ENCODE measurements at regions not wholly inside any gene's neighbourhood (a gene's known extent, or its start where the extent isn't known, plus 50 kb on each side); places are given as distances from the start of the nearest gene placed in this dataset.

DNA sequence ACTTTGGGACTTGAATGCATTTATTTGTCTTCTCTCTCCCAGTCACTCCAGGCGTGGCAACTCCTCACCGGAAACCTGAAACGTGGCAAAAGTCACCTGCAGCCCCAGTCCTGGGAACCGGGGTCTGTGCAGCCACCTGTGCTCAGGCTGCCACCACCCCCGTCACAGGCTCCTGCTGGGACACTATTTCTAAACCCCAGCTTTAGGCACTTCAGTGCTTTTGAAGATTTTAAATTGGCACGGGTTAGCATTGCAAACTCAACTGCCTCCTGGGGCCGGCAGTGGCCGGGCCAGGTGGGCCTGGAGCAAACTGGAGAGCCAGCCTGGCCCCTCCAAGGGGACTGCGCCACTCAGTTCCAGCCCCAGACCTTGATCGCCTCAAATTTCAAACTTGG is 146.7 kb upstream of the IQSEC1 start:
- no peak overlapping the region for H3K27ac ChIP-seq (ENCODE audit: low read depth, low read length)
- peaks cover 0 to 2% (median 0%) of the 10 kb centered on the region in 5 donors for H3K27me3 ChIP-seq (ENCODE audit: control insufficient read depth in 5 of 5, insufficient read depth in 4 of 5, low read length in 5 of 5)
- no peak overlapping the region for H3K9ac ChIP-seq (ENCODE audit: low read length in 5 of 5)
- no peaks in the 10 kb centered on the region for H3K9me3 ChIP-seq (ENCODE audit: control insufficient read depth in 5 of 5, low read length in 5 of 5)
- no peak overlapping the region for H3K4me3 ChIP-seq (ENCODE audit: low read depth in 1 of 5, low read length in 5 of 5)
- no peaks in the 10 kb centered on the region for H3K36me3 ChIP-seq (ENCODE audit: control insufficient read depth in 5 of 5, insufficient read depth in 5 of 5, low read length in 5 of 5)
- peaks cover 2 to 19% (median 15%) of the 10 kb centered on the region in 5 donors for H3K4me1 ChIP-seq (ENCODE audit: control insufficient read depth in 5 of 5, insufficient read depth in 5 of 5, low read length in 5 of 5)

DNA sequence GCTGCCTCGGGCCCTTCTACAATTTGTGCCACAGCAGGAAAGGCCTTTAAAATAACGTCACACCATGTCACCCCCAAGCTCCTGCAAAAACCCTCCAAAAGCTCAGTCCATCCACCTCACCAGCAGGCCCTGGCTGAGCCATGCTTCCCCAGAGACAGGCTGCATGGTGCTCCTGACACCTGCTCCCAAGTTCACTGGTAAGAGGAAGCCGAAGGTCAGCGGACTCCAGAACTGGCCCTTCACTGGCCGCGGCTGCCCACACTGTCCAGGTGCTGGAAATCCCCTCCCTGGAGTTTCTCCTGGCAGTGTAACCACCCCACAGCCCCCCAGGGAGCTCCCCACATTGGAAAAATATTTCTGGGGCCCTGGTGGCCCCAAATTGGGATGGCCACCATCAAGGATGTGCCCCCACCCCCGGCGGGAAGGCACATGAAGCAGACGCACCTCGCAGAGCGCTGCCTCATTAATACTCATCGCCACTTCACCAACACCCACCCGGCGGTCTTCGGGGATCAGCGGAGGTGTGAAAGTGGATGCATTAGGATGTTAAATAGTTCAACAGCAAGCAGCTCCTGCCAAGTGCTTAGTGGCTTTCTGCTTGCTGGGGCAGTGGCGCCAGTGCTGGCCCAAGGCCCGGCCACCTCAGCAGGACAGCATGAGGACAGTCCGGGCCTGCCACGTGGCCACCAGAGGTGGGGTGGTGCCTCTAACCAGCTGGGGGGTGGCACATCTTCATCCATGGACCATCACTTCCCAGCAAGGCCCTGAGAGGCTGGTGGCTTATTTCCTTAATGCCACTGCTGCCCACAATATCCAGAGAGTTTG is 146.1 kb upstream of the IQSEC1 start:
- Histone ChIP-seq H3K27ac (ENCODE audit: low read depth, low read length) (no peak overlapping the region), H3K27me3 (ENCODE audit: control insufficient read depth in 5 of 5, insufficient read depth in 4 of 5, low read length in 5 of 5) (peaks cover 0 to 2% (median 0%) of the 10 kb centered on the region in 5 donors), H3K9ac (ENCODE audit: low read length in 5 of 5) (no peak overlapping the region), H3K9me3 (ENCODE audit: control insufficient read depth in 5 of 5, low read length in 5 of 5) (no peaks in the 10 kb centered on the region), H3K36me3 (ENCODE audit: control insufficient read depth in 5 of 5, insufficient read depth in 5 of 5, low read length in 5 of 5) (no peaks in the 10 kb centered on the region), H3K4me1 (ENCODE audit: control insufficient read depth in 5 of 5, insufficient read depth in 5 of 5, low read length in 5 of 5) (peaks cover 2 to 24% (median 15%) of the 10 kb centered on the region in 5 donors), H3K4me3 (ENCODE audit: low read depth in 1 of 5, low read length in 5 of 5) (no peak overlapping the region)

DNA sequence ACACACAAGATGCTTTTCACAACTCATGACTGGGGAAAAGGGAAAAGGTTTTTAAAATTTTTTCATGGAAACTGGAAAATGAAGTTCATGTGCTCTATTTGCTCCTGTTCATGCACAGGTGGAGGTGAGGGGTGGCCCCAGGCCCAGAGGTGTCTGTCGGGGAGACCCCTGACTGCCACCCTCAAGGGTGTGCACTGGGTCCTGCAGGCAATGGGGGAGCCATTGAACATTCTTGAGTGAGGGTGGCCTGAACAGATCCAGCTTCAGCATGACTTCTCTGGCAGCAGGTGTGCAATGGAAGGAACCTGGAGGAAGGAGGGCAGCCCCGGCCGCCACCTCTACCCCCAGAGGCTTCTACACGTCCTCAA is 145.3 kb upstream of the IQSEC1 start:
- peaks cover 0 to 3% (median 0%) of the 10 kb centered on the region in 5 donors for H3K27me3 ChIP-seq (ENCODE audit: control insufficient read depth in 5 of 5, insufficient read depth in 4 of 5, low read length in 5 of 5)
- no peak overlapping the region for H3K9ac ChIP-seq (ENCODE audit: low read length in 5 of 5)
- no peaks in the 10 kb centered on the region for H3K36me3 ChIP-seq (ENCODE audit: control insufficient read depth in 5 of 5, insufficient read depth in 5 of 5, low read length in 5 of 5)
- H3K9me3 ChIP-seq (ENCODE audit: control insufficient read depth in 5 of 5, low read length in 5 of 5) = no peaks in the 10 kb centered on the region
- peaks cover 2 to 18% (median 10%) of the 10 kb centered on the region in 5 donors for H3K4me1 ChIP-seq (ENCODE audit: control insufficient read depth in 5 of 5, insufficient read depth in 5 of 5, low read length in 5 of 5)
- H3K27ac ChIP-seq (ENCODE audit: low read depth, low read length) = no peak overlapping the region
- H3K4me3 ChIP-seq (ENCODE audit: low read depth in 1 of 5, low read length in 5 of 5) = no peak overlapping the region

DNA sequence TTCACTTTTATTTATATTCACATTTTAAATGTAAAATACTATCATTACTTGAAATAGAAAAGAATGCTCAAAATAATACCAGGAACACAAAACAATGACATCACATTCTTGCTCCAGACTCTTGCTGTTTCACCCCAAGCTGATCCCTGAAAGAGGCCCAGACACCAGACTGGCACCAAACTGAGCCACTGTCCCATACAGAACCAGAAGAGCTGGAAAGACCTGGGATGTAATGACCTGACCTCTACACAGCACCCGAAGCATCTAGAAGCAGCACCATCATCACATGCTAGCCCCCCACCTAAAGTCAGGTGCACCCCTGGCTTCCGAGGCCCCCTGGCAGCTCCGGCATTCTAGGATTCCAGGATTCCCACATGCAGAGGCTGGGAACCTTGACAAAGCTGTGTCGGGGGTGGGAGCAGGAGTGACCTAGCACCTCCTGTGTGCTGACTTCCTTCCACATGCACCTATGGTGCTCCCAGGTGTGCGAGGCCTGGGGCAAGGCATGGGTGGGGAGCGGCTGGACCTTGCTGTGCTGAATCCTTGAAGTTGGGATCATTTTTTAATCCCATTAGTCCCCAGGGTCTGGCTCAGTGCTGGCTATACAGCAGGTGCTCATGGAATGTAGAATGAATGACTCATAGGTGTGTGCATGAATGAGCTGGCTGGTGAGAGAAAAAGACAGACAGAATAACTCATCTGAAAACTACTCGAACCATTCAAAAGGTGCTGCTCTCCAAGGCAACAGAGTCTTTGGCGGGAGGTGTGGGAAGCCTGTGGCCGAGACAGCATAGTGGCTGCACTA is 144.7 kb upstream of the IQSEC1 start:
- H3K9ac ChIP-seq (ENCODE audit: low read length in 5 of 5) = no peak overlapping the region
- H3K9me3 ChIP-seq (ENCODE audit: control insufficient read depth in 5 of 5, low read length in 5 of 5) = no peaks in the 10 kb centered on the region
- H3K4me3 ChIP-seq (ENCODE audit: low read depth in 1 of 5, low read length in 5 of 5) = no peak overlapping the region
- H3K27me3 ChIP-seq (ENCODE audit: control insufficient read depth in 5 of 5, insufficient read depth in 4 of 5, low read length in 5 of 5) = peaks cover 0 to 3% (median 0%) of the 10 kb centered on the region in 5 donors
- H3K4me1 ChIP-seq (ENCODE audit: control insufficient read depth in 5 of 5, insufficient read depth in 5 of 5, low read length in 5 of 5) = peaks cover 2 to 18% (median 8%) of the 10 kb centered on the region in 5 donors
- no peaks in the 10 kb centered on the region for H3K36me3 ChIP-seq (ENCODE audit: control insufficient read depth in 5 of 5, insufficient read depth in 5 of 5, low read length in 5 of 5)
- H3K27ac ChIP-seq (ENCODE audit: low read depth, low read length) = no peak overlapping the region

DNA sequence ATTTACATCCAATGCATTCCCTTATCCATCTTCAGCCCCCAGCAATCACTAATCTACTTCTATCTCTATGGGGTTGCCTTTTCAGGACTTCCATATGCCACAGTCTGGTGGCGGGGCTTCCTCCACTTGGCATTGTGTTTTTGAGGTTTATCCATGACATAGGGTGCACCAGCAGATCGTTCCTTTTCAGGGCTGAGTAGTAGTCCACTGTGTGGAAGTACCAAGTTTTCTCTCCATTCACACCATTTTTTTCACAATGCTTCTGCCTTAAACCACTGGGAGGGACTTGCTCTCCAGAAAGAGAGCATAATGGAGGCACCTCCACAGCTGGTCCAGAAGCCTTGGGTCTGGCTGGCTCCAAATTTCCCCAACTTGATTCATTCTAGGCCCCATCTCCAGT is 144.0 kb upstream of the IQSEC1 start:
- no peaks in the 10 kb centered on the region for H3K9me3 ChIP-seq (ENCODE audit: control insufficient read depth in 5 of 5, low read length in 5 of 5)
- peaks cover 2 to 18% (median 8%) of the 10 kb centered on the region in 5 donors for H3K4me1 ChIP-seq (ENCODE audit: control insufficient read depth in 5 of 5, insufficient read depth in 5 of 5, low read length in 5 of 5)
- H3K27me3 ChIP-seq (ENCODE audit: control insufficient read depth in 5 of 5, insufficient read depth in 4 of 5, low read length in 5 of 5) = peaks cover 0 to 3% (median 0%) of the 10 kb centered on the region in 5 donors
- no peak overlapping the region for H3K27ac ChIP-seq (ENCODE audit: low read depth, low read length)
- no peaks in the 10 kb centered on the region for H3K36me3 ChIP-seq (ENCODE audit: control insufficient read depth in 5 of 5, insufficient read depth in 5 of 5, low read length in 5 of 5)
- H3K4me3 ChIP-seq (ENCODE audit: low read depth in 1 of 5, low read length in 5 of 5) = no peak overlapping the region
- no peak overlapping the region for H3K9ac ChIP-seq (ENCODE audit: low read length in 5 of 5)

DNA sequence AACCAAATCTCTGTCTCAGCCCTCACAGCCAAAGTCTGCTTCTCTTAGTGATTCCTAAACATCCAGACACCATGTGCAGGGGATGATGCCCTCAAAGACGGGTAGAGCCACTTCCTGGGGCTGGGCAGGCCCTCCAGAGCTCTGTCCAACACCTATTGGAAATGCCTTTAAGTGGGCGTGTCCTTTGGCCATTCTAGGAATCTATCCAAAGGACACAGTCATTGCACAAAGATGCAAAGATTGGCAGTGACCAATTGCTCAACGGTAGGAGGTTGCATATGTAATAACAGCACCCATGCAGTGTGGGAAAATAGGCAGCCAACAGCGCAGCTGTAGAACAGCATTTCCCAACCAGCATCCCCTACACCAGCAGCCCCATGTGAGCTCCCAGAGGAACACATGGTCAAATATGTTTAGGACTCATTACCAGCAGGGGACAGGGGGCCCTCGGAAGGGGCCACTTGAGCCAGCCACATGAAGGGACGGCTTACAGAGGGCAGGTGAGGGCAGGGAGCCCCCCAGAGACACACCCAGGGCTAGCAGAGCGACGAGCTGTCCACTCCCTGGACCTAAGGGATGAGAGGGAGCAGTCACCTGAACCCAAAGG is 142.8 kb upstream of the IQSEC1 start:
- no peak overlapping the region for H3K9ac ChIP-seq (ENCODE audit: low read length in 5 of 5)
- H3K4me3 ChIP-seq (ENCODE audit: low read depth in 1 of 5, low read length in 5 of 5) = no peak overlapping the region
- H3K4me1 ChIP-seq (ENCODE audit: control insufficient read depth in 5 of 5, insufficient read depth in 5 of 5, low read length in 5 of 5) = peaks cover 2 to 24% (median 8%) of the 10 kb centered on the region in 5 donors
- H3K27me3 ChIP-seq (ENCODE audit: control insufficient read depth in 5 of 5, insufficient read depth in 4 of 5, low read length in 5 of 5) = peaks cover 0 to 3% (median 0%) of the 10 kb centered on the region in 5 donors
- H3K9me3 ChIP-seq (ENCODE audit: control insufficient read depth in 5 of 5, low read length in 5 of 5) = no peaks in the 10 kb centered on the region
- no peak overlapping the region for H3K27ac ChIP-seq (ENCODE audit: low read depth, low read length)
- H3K36me3 ChIP-seq (ENCODE audit: control insufficient read depth in 5 of 5, insufficient read depth in 5 of 5, low read length in 5 of 5) = no peaks in the 10 kb centered on the region

DNA sequence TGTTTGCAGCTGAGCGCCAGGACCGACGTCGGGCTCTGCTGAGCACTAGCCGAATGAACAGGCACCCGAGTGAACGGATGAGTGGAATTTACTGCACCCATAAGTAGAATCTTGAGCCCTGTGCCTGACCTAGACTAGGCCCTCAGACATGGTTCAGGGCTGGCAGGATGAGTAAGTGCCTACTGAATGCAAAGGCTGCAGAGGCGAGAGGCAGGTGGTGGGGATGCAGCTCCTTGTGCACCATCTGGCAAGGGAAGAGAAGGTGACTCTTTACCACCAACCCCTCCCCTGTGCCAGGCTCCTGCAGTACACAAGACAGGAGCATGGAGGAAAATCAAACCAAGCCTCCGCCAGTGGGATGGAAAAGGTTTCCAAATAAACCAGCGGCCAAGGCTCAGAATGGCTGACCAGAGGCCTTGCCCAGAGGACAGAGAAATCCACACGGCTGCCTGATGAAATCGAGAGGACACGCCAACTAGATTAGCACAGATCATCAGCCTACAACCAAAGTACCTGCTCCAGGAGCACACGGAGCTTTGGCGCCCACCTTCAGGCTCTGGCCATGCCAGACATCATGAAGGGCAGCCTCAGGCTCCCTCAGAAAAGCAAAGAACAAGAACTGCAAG is 141.7 kb upstream of the IQSEC1 start:
- no peak overlapping the region for H3K27ac ChIP-seq (ENCODE audit: low read depth, low read length)
- H3K4me3 ChIP-seq (ENCODE audit: low read depth in 1 of 5, low read length in 5 of 5) = no peak overlapping the region
- H3K27me3 ChIP-seq (ENCODE audit: control insufficient read depth in 5 of 5, insufficient read depth in 4 of 5, low read length in 5 of 5) = peaks cover 0 to 3% (median 0%) of the 10 kb centered on the region in 5 donors
- H3K9me3 ChIP-seq (ENCODE audit: control insufficient read depth in 5 of 5, low read length in 5 of 5) = no peaks in the 10 kb centered on the region
- H3K36me3 ChIP-seq (ENCODE audit: control insufficient read depth in 5 of 5, insufficient read depth in 5 of 5, low read length in 5 of 5) = no peaks in the 10 kb centered on the region
- H3K4me1 ChIP-seq (ENCODE audit: control insufficient read depth in 5 of 5, insufficient read depth in 5 of 5, low read length in 5 of 5) = peaks cover 2 to 24% (median 8%) of the 10 kb centered on the region in 5 donors
- H3K9ac ChIP-seq (ENCODE audit: low read length in 5 of 5) = no peak overlapping the region

DNA sequence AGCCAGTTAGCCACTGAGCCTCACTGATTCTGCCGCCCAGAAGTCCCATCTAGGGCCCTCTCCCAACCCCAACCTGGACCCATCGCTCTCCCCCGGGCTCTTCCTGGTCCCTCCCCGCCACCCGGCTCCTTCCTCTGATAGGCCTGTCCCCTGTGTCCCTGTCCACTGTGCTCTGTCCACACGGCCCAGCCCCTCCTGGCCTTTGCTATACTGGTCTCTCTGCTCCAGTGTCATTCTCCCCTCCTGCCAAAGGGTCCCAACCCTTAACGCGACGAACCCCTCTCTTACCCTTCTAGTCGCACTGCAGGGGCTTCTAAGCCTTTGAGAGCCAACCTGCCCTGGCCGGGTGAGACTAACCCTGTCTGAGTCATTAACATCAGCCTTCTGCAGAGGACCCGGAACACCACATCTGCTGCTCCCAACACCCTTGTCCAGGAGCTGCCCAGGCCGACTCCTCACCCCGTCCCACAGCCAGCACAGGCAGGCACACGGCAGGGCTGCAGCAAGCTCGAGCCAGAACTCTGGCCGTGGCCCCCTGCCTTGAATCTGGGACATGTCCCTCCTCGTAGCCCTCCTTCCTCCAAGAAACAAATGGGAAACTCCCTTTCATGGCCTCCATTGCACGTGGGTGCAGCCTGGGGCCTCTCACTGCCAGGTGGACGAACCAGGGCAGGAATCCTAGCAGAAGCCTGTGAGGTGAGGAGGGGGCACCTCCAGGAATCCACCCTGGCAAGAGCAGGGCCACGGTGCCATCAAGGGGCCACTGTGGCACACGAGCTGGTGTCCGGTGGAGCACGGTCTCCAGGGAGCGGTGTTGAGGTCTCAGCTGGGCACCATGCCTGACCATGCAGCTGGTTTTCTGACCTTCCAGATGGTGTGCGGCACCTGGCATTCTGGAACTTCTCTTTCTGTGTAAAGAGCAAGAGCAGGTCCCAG is 140.9 kb upstream of the IQSEC1 start:
- H3K27me3 ChIP-seq (ENCODE audit: control insufficient read depth in 5 of 5, insufficient read depth in 4 of 5, low read length in 5 of 5) = peaks cover 0 to 6% (median 2%) of the 10 kb centered on the region in 5 donors

DNA sequence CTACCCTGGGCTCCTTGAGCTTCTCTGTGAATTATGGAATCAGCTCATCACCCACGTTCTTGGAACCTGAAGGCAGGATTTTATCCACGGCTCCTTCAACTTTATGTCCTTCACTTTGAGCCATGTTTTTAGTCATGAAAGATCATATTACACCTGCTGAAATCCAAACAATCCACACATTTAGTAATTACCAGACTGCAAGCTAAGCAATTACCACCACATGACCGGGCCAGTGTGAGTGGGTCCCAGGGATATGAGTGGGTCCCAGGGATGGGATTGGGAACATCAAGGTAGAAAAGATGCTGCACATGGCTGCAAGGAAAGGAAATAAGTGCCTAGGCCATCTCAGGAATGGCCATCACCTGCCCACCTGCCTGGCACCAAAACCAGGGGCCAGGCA is 140.3 kb upstream of the IQSEC1 start:
- no peak overlapping the region for H3K4me3 ChIP-seq (ENCODE audit: low read depth in 1 of 5, low read length in 5 of 5)
- H3K27me3 ChIP-seq (ENCODE audit: control insufficient read depth in 5 of 5, insufficient read depth in 4 of 5, low read length in 5 of 5) = peaks cover 0 to 9% (median 4%) of the 10 kb centered on the region in 5 donors
- no peak overlapping the region for H3K9ac ChIP-seq (ENCODE audit: low read length in 5 of 5)

More for the DNA sequence above, 140.9 kb upstream of the IQSEC1 start:
- no peak overlapping the region for H3K27ac ChIP-seq (ENCODE audit: low read depth, low read length)
- H3K9ac ChIP-seq (ENCODE audit: low read length in 5 of 5) = no peak overlapping the region
- no peaks in the 10 kb centered on the region for H3K9me3 ChIP-seq (ENCODE audit: control insufficient read depth in 5 of 5, low read length in 5 of 5)
- H3K4me1 ChIP-seq (ENCODE audit: control insufficient read depth in 5 of 5, insufficient read depth in 5 of 5, low read length in 5 of 5) = peaks cover 2 to 27% (median 8%) of the 10 kb centered on the region in 5 donors
- no peaks in the 10 kb centered on the region for H3K36me3 ChIP-seq (ENCODE audit: control insufficient read depth in 5 of 5, insufficient read depth in 5 of 5, low read length in 5 of 5)
- H3K4me3 ChIP-seq (ENCODE audit: low read depth in 1 of 5, low read length in 5 of 5) = no peak overlapping the region

More for the DNA sequence above, 140.3 kb upstream of the IQSEC1 start:
- Histone ChIP-seq H3K9me3 (ENCODE audit: control insufficient read depth in 5 of 5, low read length in 5 of 5) (no peaks in the 10 kb centered on the region), H3K36me3 (ENCODE audit: control insufficient read depth in 5 of 5, insufficient read depth in 5 of 5, low read length in 5 of 5) (no peaks in the 10 kb centered on the region), H3K4me1 (ENCODE audit: control insufficient read depth in 5 of 5, insufficient read depth in 5 of 5, low read length in 5 of 5) (peaks cover 2 to 28% (median 8%) of the 10 kb centered on the region in 5 donors), H3K27ac (ENCODE audit: low read depth, low read length) (no peak overlapping the region)
